GM19351 (cell line): ENCODE measurements at regions not wholly inside any gene's neighbourhood (a gene's known extent, or its start where the extent isn't known, plus 50 kb on each side); places are given as distances from the start of the nearest gene placed in this dataset.
"Not testable (repeated sequence)": the region's sequence is repeated elsewhere in the genome, so short reads cannot be mapped to it uniquely, and the experiment has no call there.

Experiments used
- ATAC-seq: cut with Tn5 transposase; IDR thresholded peaks from one replicate; pipeline ENCODE4 v1.9.1; 2021; ENCODE audit warnings: mild to moderate bottlenecking, moderate library complexity; ENCODE audit not compliant: unreplicated experiment

DNA sequence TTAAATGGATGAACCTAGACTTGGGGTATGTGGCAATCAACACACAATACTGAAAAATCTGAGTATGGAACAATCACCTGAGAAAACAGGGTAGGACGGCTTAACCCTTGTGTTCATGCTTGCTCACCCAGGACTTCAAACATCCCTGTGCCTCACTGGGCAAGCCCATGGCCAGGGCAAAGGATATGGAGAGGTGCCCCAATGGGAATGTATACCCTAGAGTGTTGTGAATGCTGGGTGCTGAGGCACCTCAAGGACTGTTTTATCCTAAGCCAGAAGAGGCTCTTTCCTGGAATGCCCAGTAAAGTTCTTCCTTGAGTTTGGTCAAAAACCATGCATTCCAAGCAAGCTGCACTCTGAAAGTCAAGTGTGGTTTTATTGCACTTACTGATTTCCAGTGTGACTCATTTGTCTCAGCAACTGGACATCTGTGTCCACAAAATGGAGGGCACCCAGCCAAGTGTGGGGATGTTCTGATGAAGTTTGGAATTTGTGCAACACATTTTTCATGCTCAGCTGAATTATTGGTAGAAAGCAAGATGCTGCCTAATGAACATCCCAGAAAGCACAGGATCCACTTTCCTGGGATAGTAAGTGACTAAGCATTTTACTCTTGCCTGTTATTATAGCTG is 531.3 kb downstream of the RFC3 start:
- ATAC-seq = no peak

DNA sequence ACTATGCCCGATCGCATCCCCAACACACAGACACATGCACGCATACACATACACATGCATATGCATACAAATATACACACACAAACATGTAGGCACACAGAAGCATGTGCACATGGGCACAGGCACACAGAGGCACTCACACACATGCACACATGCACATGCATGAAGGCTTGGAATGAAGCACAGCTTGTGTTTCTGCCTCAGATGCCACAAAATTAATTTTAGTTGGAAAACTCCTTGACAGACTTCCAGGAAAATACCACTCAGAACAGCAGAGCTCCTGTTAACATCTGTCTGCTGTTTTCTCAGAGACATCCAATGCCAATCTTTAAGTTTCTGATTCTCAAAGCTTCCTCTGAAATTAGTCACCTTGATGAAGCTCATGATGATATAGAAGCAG is 532.7 kb downstream of the RFC3 start:
- no peak for ATAC-seq

DNA sequence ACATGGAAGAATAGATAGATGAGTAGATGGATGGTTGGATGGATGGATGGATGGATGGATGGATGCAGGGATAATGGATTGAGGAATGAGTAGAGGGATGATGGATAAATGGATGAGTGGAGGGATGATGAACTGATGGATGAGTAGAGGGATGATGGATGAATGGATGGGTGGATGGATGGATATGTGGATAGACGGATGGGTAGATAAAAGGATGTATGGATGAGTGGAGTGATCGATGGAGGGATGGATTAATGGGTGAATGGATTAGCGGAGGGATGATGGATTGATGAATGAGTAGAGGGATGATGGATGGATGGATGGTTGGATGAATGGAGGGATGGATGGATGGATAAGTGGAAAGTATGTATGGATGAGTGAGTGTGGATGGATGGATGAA is 533.2 kb downstream of the RFC3 start:
- ATAC-seq = no peak

DNA sequence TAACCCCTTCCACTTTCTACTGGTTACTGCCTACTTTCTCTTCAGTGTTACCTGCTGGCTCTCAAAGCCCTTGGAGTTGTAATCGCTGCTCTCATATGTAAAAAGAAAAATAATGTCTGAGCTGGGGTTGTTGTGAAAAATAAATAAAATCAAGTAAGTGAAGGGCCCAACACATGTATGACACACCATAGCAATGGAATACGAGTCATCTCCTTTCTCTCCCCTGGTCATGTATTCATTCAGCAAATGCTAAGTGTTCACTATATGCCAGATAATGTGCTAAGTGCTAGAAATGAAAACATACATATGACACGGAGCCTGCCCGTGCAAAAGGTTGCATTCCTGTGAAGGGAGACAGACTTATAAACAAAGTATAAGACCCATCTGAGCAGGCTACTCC is 535.0 kb downstream of the RFC3 start:
- ATAC-seq = no peak

DNA sequence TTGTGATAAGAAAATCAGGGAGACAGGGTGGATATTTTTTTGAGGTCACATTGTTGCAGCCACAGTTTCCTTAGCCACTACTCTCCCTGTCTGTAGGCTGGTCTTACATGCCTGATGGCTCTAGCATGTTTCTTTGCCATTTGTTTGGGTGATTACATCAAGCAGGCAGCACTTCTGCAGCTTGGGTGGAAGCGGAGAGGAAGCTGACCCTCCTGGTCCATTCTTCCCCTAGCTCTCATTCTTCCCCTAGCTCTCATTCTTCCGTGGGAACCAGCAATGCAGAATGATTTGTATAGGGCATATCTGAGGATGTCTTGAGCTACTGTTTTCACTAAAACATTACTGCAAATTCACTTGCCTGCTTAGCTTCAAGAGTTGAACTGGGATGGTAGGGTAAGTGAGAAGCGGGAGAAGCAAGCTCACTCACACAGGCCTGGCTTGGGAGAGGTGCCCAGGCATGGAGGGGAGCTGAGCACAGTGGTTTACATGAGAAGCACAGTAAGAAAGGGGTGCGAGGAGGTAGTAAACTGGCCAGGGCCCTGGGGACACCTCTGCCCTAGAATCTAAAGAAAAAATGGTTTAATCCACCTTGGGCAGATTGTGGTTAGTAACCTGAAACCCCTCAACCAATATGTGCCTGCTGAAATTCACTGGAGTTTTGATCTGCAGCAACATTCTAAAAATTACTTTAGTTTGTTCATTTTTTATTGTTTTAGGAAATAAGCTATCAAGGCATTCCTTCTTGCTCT is 538.9 kb downstream of the RFC3 start:
- ATAC-seq = no peak

DNA sequence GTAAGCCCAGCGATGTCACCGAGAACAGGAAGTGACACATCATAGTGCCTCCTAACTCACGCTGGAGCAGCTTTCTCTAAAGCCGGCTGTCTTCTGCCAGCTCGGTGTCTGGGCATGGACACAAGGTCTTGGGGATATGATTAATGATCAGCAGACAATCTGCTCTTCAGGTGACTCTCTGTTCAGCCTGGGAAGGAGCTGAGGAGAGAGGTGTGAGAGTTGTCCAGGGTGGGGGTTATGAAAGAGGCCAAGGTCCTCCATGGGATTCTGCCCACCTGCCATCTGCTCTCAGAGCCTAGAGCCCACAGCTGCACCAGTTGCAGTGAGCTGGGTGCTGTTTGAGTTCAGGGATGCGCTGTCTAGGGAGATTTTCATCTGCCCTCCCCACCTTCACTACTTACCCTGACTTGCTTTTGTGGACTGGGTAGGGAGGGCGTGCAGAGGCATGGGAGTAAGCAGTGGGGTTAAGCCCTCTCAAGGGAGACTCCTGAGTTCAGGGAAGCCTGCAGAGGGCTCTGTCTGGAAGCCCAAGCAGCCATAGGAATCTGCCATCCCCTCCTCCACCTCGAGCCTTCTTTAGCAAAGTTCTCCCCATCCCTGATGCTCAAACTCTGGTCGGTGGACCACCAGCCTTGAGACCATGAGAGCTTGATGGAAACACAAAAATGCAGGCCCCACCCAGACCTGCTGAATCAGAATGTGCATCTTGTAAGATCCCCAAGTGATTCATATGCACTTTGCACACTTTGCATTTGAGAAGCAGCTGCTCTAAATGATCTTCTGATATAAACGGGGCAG is 539.7 kb downstream of the RFC3 start:
- ATAC-seq = no peak

DNA sequence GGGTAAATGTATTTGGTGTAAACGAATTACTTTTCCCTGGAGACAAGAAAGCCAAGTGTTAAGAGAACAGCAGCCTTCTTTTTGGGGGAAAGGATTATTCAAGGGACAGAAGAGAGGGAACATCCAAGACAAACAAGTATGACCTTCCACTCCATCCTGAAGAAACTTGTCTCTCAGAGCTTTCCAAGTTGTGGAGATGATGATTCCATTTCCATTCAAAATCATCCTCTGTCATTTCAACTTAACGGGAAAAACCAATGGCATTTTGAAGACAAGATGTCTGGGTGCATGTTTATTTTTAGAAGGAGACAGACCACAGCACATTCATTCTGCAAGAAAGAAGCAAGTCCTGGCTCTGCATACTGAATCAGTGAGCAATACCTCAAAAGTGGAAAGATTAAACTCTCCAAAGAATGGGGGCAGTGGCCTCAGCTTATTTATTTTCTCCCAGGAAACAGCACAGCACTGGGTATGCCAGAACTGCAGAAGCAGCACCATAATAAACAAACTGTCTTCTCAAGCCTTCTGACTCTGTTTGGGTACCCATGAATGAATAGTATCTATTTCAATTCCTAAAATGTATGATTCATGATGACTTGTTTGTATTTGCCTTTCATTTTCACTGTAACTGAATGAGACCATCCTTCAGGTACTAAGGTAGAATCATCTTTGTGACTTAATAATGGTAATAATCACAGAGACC is 541.0 kb downstream of the RFC3 start:
- ATAC-seq = no peak

DNA sequence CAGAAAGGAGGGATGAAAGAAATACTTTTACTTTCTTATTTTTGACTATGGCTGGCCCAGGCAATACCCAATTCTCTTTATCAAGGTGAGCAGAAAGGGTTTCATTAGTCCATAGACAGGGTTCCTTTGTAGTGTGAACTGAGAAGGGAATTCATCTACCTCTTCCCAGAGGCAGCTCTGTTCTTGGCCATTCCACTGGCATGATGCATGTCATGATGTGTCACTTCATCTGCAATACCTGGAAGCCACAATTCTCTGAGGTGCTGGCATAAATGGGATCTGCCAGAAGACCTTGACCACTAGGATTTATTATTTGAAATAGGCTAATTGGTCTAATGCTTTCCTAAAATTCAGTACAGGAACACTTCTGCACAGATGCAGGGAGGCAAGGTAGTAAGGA is 542.8 kb downstream of the RFC3 start:
- no peak for ATAC-seq

DNA sequence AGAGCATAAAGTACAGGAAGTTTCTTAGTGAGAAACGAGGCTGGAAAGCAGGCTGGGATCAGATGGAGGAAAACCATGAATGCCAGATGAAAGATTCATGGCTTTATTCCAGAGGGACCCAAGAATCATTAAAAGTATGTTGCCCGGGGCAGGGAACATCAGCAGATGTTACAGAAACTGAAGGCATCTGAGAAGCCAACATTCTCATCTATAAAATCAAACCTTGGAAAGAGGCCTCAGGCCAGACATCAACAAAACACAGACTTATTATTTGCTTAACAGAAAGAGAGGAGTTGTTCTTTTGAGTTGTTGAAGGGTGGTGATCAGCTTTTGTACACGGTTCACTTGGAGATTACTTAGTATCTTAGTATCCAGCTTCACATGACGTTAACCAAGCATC is 543.6 kb downstream of the RFC3 start:
- ATAC-seq = no peak

DNA sequence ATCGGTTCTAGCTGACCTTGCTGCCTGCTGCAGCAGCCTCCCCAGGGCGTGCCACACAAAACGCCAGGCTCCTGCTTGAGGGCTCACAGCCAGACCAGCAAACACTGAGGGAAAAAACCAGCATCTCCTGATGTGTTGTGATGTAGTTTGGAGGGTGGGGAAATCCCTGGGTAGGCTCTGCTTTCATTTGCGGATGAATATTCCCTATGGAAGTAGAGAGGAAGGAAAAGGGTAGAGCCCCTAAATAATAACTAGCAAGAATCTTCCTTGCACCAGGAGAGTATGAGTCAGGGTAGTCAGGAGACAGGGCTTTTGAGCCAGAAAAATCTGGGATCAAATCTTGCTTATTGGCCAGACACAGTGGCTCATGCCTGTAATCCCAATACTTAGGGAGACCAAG is 545.3 kb downstream of the RFC3 start:
- no peak for ATAC-seq

DNA sequence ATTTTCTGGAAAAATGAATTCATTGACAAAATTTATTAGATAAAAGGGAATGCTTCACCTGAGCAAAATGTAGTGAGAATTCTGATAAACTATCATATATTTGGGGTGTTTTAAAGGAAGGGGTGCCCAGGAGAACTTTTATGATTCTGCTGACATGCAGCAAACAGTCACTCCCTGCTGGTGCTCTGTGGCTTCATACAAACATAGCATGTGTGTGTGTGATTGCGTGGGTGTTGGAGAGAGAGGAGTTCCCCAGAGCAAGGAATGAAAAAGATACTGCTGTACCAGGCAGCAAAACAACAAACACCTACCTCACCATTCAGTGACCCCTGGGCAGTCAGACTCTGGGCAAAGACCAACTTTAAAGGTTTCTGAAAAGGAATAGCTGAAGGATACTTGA is 546.7 kb downstream of the RFC3 start:
- ATAC-seq = no peak

DNA sequence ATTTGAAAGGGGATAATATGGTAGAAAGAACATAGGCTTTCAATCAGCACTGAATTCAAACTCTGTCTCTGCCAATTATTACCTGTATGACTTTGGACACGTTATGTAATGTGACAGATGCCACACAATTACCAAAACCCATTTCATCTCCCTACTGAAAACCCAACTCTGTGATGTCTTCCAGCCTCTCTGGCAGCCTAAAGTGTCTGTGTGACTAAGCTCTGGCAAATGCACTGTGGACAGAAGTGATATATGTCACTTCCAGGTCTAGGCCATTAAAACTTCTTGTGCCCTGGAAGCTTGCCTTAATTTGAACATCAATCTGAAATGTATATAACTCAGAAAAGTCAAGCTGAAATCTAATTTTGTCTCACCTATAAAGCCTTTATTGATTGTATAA is 552.0 kb downstream of the RFC3 start:
- ATAC-seq = no peak

DNA sequence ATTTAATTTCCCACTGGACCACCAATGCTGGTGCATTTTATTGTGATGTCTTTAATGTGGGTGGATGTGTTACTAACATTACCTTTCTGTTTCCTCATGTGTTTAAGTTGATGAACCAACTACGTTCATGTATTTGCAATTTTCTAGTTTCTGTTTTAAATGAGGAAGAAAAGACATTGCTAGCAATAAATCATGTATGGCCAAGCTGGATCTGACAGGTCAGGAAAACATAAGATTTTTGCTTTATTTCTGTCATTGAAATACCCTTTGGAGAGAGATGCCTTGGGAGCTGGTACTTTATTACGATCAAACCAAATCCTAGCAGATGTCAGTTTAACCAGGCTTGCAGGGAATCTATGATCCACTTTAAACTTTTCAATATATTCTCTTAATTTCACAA is 553.2 kb downstream of the RFC3 start:
- ATAC-seq = no peak

DNA sequence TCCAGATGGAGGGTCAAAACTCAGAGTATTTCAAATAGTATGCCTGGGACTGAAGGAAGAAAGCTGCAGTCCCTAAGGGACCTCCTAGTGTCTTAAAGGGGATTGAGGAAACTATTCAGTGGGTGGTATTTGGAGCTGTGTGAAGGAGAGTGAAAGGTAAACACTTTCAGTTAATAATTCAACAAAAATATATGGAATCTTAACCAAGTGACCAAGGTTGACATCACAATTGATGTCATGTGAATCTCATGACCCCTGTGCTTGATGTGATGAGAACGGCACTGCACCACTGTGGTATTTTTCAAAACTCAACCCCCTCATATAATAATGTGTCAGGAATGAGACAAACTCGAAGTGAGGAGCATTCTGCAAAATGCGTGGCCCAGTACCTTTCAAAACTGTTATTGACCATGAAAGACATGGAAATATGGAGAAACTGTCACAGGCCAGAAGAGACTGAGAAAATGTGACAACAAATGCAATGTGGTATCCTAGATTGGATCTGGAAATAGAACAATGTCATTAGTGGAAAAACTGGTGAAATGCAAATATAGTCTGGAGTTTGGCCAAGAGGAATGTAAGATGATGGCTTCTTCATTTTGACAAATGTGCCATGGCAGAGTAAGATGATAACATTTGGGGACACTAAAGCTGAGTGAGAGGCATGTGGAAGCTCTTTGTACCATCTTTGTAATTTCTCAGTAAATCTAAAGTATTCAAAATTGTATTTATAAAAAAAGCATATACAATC is 553.9 kb downstream of the RFC3 start:
- ATAC-seq = no peak

DNA sequence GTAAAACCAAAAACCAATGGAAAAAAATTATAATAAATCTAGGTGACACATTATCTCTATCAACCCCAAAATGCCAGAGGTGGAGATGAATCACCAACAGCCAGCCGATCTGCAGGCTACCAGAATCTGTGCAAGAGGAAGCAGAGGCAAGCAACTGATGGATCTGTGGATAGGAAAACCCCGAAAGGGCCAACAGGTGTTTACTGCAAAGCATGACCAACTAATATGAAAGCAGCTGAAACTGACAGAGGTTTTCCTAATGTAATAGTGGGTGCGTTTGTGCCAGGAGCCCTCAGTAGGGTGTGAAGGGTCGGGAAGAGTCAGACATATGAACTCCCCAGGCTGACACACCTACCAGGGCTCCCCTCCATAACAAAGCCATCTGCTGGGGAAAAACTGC is 554.6 kb downstream of the RFC3 start:
- no peak for ATAC-seq

DNA sequence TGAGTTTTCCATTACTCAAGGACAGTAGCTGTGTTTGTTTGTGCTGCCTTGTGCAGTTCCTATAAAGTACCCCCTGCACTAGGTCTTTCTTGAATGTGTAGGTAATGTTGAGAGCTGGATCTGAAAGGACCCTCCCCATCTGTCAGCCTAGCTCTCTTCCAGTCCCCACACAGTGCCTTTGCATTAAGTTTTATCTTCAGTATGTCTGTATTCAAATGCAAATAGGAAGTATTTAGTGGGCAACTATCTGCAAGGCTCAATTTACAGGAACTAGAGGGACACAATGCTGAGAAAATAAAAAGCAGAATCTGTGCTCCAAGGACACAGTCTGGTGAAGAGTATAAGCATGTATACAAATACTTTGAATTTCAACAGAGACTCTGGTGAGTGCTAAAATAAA is 558.5 kb downstream of the RFC3 start:
- ATAC-seq = no peak

DNA sequence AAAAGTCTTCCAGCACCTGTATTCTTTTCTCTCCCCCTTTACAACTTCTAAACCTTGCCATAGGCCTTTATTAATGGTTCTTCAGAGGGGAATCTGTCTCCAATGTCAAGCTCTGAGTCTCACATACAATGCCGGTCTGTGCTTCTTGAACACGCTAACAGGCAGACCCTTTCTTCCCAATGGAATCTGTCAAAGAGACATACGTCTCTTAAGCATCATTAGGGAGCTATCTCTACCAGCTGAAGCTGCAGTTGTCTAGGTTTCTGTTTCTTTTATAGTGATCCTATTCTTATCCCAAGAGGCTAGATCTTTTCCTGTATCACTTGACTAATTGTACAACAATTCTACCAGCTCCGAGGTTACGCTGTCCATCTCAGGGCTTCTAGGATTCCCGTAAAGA is 560.8 kb upstream of the NBEA start:
- no peak for ATAC-seq

DNA sequence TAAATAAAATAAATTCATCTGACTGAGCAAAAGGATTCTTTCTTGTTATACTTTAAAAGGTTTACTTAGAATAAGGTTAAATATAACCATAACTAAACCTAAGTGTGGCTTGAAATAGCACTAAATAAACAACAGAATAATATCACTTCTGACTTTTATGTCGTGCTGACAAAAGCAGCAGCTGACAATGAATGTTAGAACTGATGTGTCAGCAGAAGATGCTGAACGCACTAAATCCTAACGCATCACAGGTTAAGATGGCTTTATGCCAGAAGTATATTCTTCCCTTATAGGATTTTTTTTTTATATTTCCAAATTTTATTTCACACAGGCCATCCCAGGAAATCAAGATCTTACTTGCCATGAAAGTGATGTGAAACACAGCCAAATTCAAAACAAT is 558.3 kb upstream of the NBEA start:
- ATAC-seq = no peak

DNA sequence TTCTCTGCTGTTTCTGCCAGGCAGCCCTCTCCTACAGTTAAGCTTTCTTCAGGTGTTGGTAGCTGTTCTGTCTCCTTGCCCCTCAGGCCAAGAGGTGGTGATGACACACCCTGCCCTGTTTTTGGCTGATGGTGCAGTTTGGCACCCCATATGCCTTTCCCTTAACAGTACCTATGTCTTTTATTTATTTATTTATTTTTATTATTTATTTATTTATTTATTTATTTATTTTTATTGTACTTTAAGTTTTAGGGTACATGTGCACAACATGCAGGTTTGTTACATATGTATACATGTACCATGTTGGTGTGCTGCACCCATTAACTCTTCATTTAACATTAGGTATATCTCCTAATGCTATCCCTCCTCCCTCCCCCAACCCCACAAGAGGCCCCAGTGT is 555.8 kb upstream of the NBEA start:
- not testable (repeated sequence) for ATAC-seq

DNA sequence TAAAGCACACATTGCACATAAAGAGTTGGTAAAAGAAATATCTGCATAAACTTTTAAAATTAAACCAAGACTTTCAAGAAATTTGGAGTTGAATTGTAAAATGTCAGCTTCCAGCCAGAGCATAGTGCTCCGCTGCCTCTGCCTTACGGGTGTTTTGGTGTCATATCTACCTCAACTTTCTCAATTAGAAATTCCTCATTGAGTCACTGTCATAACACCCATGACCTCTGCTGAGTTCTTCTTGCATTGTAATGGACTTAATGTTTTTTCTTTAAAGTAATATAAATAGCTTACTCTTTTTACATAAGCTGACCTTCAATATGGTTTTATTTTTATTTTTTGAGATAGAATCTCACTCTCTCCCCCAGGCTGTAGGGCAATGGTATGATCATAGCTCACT is 551.0 kb upstream of the NBEA start:
- no peak for ATAC-seq

DNA sequence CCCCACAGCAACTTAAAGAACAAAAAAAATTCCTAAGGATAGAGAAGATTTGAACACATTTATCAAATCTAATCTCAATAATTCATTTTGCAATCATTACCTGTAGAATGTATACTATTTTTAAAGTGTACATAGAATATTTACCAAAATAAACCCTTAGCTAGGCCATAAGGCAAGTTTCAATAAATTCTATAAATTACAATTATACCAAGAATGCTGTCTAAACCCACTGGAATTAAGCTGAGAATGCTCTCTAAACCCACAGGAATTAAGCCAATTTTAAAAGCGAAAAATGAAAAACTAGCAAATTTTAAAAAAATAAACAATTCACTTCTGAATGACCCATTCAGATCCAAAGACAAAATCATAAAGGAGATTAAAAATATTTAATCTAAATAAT is 540.4 kb upstream of the NBEA start:
- ATAC-seq = no peak
